ENCODE measurements at regions not wholly inside any gene's neighbourhood (a gene's known extent, or its start where the extent isn't known, plus 50 kb on each side); places are given as distances from the start of the nearest gene placed in this dataset.
"Not testable (repeated sequence)": the region's sequence is repeated elsewhere in the genome, so short reads cannot be mapped to it uniquely, and the experiment has no call there.

- Histone ChIP-seq H3K27ac (ENCODE audit: insufficient read depth, low read depth, low read length) (no peak overlapping the region), H3K36me3 (ENCODE audit: control insufficient read depth in 2 of 2, extremely low read depth in 1 of 2, insufficient read depth in 2 of 2, low read length in 2 of 2) (no peaks in the 10 kb centered on the region), H3K4me1 (ENCODE audit: control insufficient read depth, extremely low read depth, insufficient read depth, low read length) (no peaks in the 10 kb centered on the region), H3K9me1 (replicated peaks; ENCODE audit: control insufficient read depth, extremely low read depth, insufficient read depth, low read length) (no peaks in the 10 kb centered on the region), H3K4me3 (replicated peaks in 1 of 3; ENCODE audit: insufficient read depth in 1 of 3, low read depth in 1 of 3, low read length in 3 of 3) (no peak overlapping the region), H3K4me2 (ENCODE audit: insufficient read depth, low read length) (no peak overlapping the region), H3K9ac (replicated peaks; ENCODE audit: extremely low read depth, insufficient read depth, low read length) (no peak overlapping the region), H3K27me3 (ENCODE audit: control insufficient read depth in 2 of 2, insufficient read depth in 2 of 2, low read length in 2 of 2) (no peaks in the 10 kb centered on the region), H3K9me3 (replicated peaks; ENCODE audit: control insufficient read depth, insufficient read depth, low read length) (no peaks in the 10 kb centered on the region), H3K79me2 (ENCODE audit: control insufficient read depth, insufficient read depth, low read length) (no peaks in the 10 kb centered on the region), H2AFZ (ENCODE audit: low read depth, low read length) (no peak overlapping the region), H4K20me1 (replicated peaks; ENCODE audit: control insufficient read depth, extremely low read depth, insufficient read depth, low read length) (no peaks in the 10 kb centered on the region)
- no TSS peak for BruUV-seq (replicated peaks)
- FAIRE-seq = no peak
- no peak for DNase-seq (ENCODE audit: low read depth, low spot score)
- ChIA-PET POLR2A (no interaction called here), CTCF (no interaction called here)
- intact Hi-C loops (cut with micrococcal nuclease) = no loop called here
- dilution Hi-C loops (cut with MboI; ENCODE audit: extremely low pct_ligation_motif_present, low sequenced_read_pairs) = no loop called here
- TF ChIP-seq POLR2AphosphoS5 (IDR thresholded peaks at IDR 0.05; ENCODE audit: insufficient read depth, low read depth, low read length) (no peak), EZH2 (IDR thresholded peaks at IDR 0.05; ENCODE audit: borderline replicate concordance, low read depth, low read length, severe bottlenecking) (no peak), FOS (IDR thresholded peaks at IDR 0.05; ENCODE audit: borderline replicate concordance, insufficient read depth, low read length) (no peak), GATA2 (IDR thresholded peaks at IDR 0.05; ENCODE audit: insufficient read depth, insufficient read length, low read depth, low read length) (no peak), MAX (IDR thresholded peaks at IDR 0.05; ENCODE audit: insufficient read depth, insufficient read length) (no peak), JUN (IDR thresholded peaks at IDR 0.05; ENCODE audit: borderline replicate concordance, insufficient read depth, insufficient read length, low read depth) (no peak), POLR2A (IDR thresholded peaks at IDR 0.05; ENCODE audit: low read depth, low read length) (no peak), MYC (IDR thresholded peaks at IDR 0.05; ENCODE audit: low read depth, low read length) (no peak), CTCF (IDR thresholded peaks at IDR 0.05; ENCODE audit: extremely low read depth in 1 of 2, insufficient read depth in 1 of 2, low read depth in 1 of 2, low read length in 2 of 2) (no peak)
Measured at GRCh38 chr20:59485576-59486454, 118.5 kb upstream of the PHACTR3 start.

- H2AFZ ChIP-seq (ENCODE audit: low read depth, low read length); H3K36me3 ChIP-seq (ENCODE audit: control insufficient read depth in 2 of 2, extremely low read depth in 1 of 2, insufficient read depth in 2 of 2, low read length in 2 of 2); H3K27me3 ChIP-seq (ENCODE audit: control insufficient read depth in 2 of 2, insufficient read depth in 2 of 2, low read length in 2 of 2); H3K4me1 ChIP-seq (ENCODE audit: control insufficient read depth, extremely low read depth, insufficient read depth, low read length); H3K79me2 ChIP-seq (ENCODE audit: control insufficient read depth, insufficient read depth, low read length); POLR2A ChIA-PET; CTCF ChIA-PET; H3K9me3 ChIP-seq (replicated peaks; ENCODE audit: control insufficient read depth, insufficient read depth, low read length); H3K27ac ChIP-seq (ENCODE audit: insufficient read depth, low read depth, low read length); H3K9ac ChIP-seq (replicated peaks; ENCODE audit: extremely low read depth, insufficient read depth, low read length); dilution Hi-C loops (cut with MboI; ENCODE audit: extremely low pct_ligation_motif_present, low sequenced_read_pairs); H3K9me1 ChIP-seq (replicated peaks; ENCODE audit: control insufficient read depth, extremely low read depth, insufficient read depth, low read length); intact Hi-C loops (cut with micrococcal nuclease); BruUV-seq (replicated peaks); H3K4me2 ChIP-seq (ENCODE audit: insufficient read depth, low read length); H4K20me1 ChIP-seq (replicated peaks; ENCODE audit: control insufficient read depth, extremely low read depth, insufficient read depth, low read length); FAIRE-seq; H3K4me3 ChIP-seq (replicated peaks in 1 of 3; ENCODE audit: insufficient read depth in 1 of 3, low read depth in 1 of 3, low read length in 3 of 3); DNase-seq (ENCODE audit: low read depth, low spot score): not testable (repeated sequence)
Measured at GRCh38 chr20:59488459-59488858, 115.9 kb upstream of the PHACTR3 start.

Data from endothelial cell of umbilical vein (primary cell).